ENCODE measurements at regions not wholly inside any gene's neighbourhood (a gene's known extent, or its start where the extent isn't known, plus 50 kb on each side); places are given as distances from the start of the nearest gene placed in this dataset.
"Not testable (repeated sequence)": the region's sequence is repeated elsewhere in the genome, so short reads cannot be mapped to it uniquely, and the experiment has no call there.

GRCh38 chr1:213324859-213325258 is 273.8 kb downstream of the RPS6KC1 start:
- DNase-seq (ENCODE audit: low read depth), result no peak

GRCh38 chr1:213325482-213325881 is 274.4 kb downstream of the RPS6KC1 start:
- DNase-seq (ENCODE audit: low read depth), result no peak

GRCh38 chr1:213326281-213327016 is 275.4 kb downstream of the RPS6KC1 start:
- DNase-seq (ENCODE audit: low read depth), result peak; percentile 45

- DNase-seq (ENCODE audit: low read depth), result peak; percentile 92
Observed at GRCh38 chr1:213327017-213327667, 276.1 kb downstream of the RPS6KC1 start.

- DNase-seq (ENCODE audit: low read depth), result no peak
Observed at GRCh38 chr1:213329406-213330008, 278.5 kb downstream of the RPS6KC1 start.

GRCh38 chr1:213330281-213330680 is 279.2 kb downstream of the RPS6KC1 start:
- no peak for DNase-seq (ENCODE audit: low read depth)

- no peak for DNase-seq (ENCODE audit: low read depth)
Observed at GRCh38 chr1:213331631-213332175, 280.7 kb downstream of the RPS6KC1 start.

GRCh38 chr1:213332491-213332890 is 281.4 kb downstream of the RPS6KC1 start:
- no peak for DNase-seq (ENCODE audit: low read depth)

GRCh38 chr1:213333121-213333520 is 282.1 kb downstream of the RPS6KC1 start:
- DNase-seq (ENCODE audit: low read depth), result no peak

GRCh38 chr1:213335084-213335483 is 284.0 kb downstream of the RPS6KC1 start:
- DNase-seq (ENCODE audit: low read depth), result no peak

GRCh38 chr1:213337025-213337678 is 286.1 kb downstream of the RPS6KC1 start:
- no peak for DNase-seq (ENCODE audit: low read depth)

- DNase-seq (ENCODE audit: low read depth), result no peak
Observed at GRCh38 chr1:213340593-213340992, 289.6 kb downstream of the RPS6KC1 start.

GRCh38 chr1:213345621-213346020 is 294.6 kb downstream of the RPS6KC1 start:
- no peak for DNase-seq (ENCODE audit: low read depth)

- DNase-seq (ENCODE audit: low read depth), result no peak
Observed at GRCh38 chr1:213357403-213357802, 306.4 kb downstream of the RPS6KC1 start.

- not testable (repeated sequence) for DNase-seq (ENCODE audit: low read depth)
Observed at GRCh38 chr1:213358368-213358767, 307.3 kb downstream of the RPS6KC1 start.

GRCh38 chr1:213362598-213362997 is 311.6 kb downstream of the RPS6KC1 start:
- DNase-seq (ENCODE audit: low read depth), result no peak

GRCh38 chr1:213366141-213366831 is 315.2 kb downstream of the RPS6KC1 start:
- no peak for DNase-seq (ENCODE audit: low read depth)

- DNase-seq (ENCODE audit: low read depth), result no peak
Observed at GRCh38 chr1:213369465-213369864, 318.4 kb downstream of the RPS6KC1 start.

GRCh38 chr1:213370523-213370922 is 319.5 kb downstream of the RPS6KC1 start:
- DNase-seq (ENCODE audit: low read depth), result no peak

- DNase-seq (ENCODE audit: low read depth), result no peak
Observed at GRCh38 chr1:213371525-213371846, 320.4 kb downstream of the RPS6KC1 start.

- DNase-seq (ENCODE audit: low read depth), result no peak
Observed at GRCh38 chr1:213371847-213372619, 321.0 kb downstream of the RPS6KC1 start.
